A673 (cell line): ENCODE measurements at regions not wholly inside any gene's neighbourhood (a gene's known extent, or its start where the extent isn't known, plus 50 kb on each side); places are given as distances from the start of the nearest gene placed in this dataset.

ENCODE experiments used
- EZH2 ChIP-seq: fragments of 200-600 bp; sonication (generic); IDR thresholded peaks from 2 replicates; pipeline ENCODE4 v1.6.1; 2017; ENCODE audit warnings: borderline replicate concordance, low read depth, mild to moderate bottlenecking, mixed read lengths, antibody characterized with exemption, low read length; ENCODE audit not compliant: poor library complexity, severe bottlenecking
- TF ChIP-seq, protein P1 (sequence below): fragments of 300-800, 200-600 bp; sonication (generic); conservative IDR thresholded peaks from 2 replicates; pipeline ENCODE4 v1.5.1; 2017; ENCODE audit warnings: low read depth, mild to moderate bottlenecking, antibody characterized with exemption, low read length, moderate library complexity, mixed read lengths

GRCh38 chr16:18062713-18063112 is 273.8 kb downstream of the NPIPA8 start:
- no peak for TF ChIP-seq EZH2
- TF ChIP-seq, protein P1, sequence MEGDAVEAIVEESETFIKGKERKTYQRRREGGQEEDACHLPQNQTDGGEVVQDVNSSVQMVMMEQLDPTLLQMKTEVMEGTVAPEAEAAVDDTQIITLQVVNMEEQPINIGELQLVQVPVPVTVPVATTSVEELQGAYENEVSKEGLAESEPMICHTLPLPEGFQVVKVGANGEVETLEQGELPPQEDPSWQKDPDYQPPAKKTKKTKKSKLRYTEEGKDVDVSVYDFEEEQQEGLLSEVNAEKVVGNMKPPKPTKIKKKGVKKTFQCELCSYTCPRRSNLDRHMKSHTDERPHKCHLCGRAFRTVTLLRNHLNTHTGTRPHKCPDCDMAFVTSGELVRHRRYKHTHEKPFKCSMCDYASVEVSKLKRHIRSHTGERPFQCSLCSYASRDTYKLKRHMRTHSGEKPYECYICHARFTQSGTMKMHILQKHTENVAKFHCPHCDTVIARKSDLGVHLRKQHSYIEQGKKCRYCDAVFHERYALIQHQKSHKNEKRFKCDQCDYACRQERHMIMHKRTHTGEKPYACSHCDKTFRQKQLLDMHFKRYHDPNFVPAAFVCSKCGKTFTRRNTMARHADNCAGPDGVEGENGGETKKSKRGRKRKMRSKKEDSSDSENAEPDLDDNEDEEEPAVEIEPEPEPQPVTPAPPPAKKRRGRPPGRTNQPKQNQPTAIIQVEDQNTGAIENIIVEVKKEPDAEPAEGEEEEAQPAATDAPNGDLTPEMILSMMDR, result no peak
